DOHH2 (cell line): ENCODE measurements at regions not wholly inside any gene's neighbourhood (a gene's known extent, or its start where the extent isn't known, plus 50 kb on each side); places are given as distances from the start of the nearest gene placed in this dataset.

Experiments
- EZH2phosphoT487 ChIP-seq: fragments of 200-600 bp; sonication (generic); IDR thresholded peaks from 2 replicates; pipeline ENCODE4 v1.6.1; 2017; ENCODE audit warnings: borderline replicate concordance, mild to moderate bottlenecking, antibody characterized with exemption, low read length, moderate library complexity, mixed read lengths
- TF ChIP-seq, protein P1 (sequence below): fragments of 200-600 bp; sonication (generic); IDR thresholded peaks from one replicate; pipeline ENCODE4 v1.5.1; 2014; ENCODE audit warnings: antibody characterized with exemption, mild to moderate bottlenecking, low read depth, low read length; ENCODE audit not compliant: poor library complexity, severe bottlenecking

- TF ChIP-seq, protein P1, sequence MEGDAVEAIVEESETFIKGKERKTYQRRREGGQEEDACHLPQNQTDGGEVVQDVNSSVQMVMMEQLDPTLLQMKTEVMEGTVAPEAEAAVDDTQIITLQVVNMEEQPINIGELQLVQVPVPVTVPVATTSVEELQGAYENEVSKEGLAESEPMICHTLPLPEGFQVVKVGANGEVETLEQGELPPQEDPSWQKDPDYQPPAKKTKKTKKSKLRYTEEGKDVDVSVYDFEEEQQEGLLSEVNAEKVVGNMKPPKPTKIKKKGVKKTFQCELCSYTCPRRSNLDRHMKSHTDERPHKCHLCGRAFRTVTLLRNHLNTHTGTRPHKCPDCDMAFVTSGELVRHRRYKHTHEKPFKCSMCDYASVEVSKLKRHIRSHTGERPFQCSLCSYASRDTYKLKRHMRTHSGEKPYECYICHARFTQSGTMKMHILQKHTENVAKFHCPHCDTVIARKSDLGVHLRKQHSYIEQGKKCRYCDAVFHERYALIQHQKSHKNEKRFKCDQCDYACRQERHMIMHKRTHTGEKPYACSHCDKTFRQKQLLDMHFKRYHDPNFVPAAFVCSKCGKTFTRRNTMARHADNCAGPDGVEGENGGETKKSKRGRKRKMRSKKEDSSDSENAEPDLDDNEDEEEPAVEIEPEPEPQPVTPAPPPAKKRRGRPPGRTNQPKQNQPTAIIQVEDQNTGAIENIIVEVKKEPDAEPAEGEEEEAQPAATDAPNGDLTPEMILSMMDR, result no peak
- TF ChIP-seq EZH2phosphoT487, result no peak
Observed at GRCh38 chr13:71240911-71241310, 626.1 kb downstream of the DACH1 start.
